ENCODE measurements at regions not wholly inside any gene's neighbourhood (a gene's known extent, or its start where the extent isn't known, plus 50 kb on each side); places are given as distances from the start of the nearest gene placed in this dataset.

DNA sequence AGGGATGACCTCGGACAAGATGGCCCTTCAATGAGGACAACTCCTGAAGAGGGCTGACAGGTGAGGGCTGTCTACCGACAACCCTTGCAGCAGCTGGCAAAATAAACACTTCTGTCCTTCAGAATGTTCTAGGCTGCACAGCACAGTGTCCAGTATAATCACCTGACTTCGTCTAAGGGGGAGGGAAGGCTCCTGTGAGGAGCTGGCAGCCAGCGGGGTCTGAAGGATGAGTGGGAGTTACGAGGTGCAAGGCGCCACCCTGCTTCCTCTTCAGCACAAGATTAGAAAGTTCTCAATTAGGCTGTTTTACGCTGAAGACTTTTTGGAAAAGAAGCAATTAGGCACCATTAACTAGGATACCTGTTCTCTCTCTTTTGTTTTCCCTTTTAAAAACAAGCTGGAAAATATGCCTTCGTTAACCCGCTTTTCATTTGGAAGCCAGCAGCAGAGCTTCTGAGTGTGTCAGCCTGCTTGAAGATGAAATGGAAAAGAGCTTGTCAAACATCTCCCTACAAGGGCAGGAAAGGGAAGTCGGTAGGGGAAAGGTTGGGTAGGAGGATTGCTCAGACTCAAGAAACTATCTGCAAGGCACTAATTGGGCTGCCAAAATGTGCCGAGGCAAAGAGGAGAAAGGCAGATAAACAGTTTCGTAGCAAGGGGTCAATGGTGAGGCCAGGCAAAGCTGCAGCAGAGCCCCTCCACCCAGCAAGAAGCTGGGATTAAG is 592.2 kb upstream of the CADM1 start:
- Histone ChIP-seq H3K36me3 (no peaks in the 10 kb centered on the region), H3K4me1 (no peaks in the 10 kb centered on the region), H3K27ac (no peak overlapping the region), H3K9me3 (no peaks in the 10 kb centered on the region), H3K4me3 (no peak overlapping the region), H3K27me3 (no peaks in the 10 kb centered on the region)
- intact Hi-C loops (cut with DNase I) = no loop called here
- ATAC-seq (peak; percentile 41), DNase-seq (no peak)
- TF ChIP-seq, protein P1, sequence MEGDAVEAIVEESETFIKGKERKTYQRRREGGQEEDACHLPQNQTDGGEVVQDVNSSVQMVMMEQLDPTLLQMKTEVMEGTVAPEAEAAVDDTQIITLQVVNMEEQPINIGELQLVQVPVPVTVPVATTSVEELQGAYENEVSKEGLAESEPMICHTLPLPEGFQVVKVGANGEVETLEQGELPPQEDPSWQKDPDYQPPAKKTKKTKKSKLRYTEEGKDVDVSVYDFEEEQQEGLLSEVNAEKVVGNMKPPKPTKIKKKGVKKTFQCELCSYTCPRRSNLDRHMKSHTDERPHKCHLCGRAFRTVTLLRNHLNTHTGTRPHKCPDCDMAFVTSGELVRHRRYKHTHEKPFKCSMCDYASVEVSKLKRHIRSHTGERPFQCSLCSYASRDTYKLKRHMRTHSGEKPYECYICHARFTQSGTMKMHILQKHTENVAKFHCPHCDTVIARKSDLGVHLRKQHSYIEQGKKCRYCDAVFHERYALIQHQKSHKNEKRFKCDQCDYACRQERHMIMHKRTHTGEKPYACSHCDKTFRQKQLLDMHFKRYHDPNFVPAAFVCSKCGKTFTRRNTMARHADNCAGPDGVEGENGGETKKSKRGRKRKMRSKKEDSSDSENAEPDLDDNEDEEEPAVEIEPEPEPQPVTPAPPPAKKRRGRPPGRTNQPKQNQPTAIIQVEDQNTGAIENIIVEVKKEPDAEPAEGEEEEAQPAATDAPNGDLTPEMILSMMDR (IDR thresholded peaks at IDR 0.05) = no peak

DNA sequence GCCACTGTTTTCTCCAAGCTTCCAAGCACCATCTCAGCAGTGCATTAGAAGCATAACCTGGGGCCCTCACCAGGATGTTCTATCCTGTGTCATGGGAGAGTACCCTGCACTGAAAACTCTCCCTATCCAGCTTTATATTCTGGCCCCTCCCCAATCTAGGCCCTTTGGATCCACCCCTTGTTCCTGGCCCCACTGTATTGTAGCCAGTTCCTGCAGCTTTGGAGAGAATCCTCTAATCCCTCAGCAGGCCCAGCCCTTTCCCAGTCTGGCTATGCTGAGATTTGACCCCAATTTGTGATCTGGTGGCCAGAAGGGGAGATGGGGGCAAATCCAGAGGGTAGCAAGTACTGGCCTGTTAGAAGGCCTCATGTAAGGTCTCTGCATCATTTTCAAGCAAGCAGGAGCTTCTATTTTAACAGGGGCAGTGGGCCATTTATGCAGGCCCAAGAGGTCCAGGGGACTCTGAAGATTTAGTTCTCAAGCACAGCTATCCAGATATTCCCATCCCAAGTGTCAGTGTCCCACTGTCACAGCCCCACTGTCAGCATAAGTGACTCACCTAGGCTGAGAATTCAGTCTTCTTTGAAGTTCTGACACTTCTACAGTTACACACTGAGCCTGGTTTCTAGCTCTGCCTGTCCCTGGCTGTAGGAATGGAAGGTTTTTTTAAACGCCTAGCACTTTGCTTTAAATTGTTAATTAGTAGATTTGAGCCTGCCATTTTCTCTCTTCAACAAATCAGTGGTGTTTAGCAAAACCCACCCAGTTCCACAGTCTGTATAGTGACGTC is 589.5 kb upstream of the CADM1 start:
- TF ChIP-seq, protein P1 (IDR thresholded peaks at IDR 0.05) = no peak
- no peaks in the 10 kb centered on the region for H3K9me3 ChIP-seq
- ATAC-seq = no peak
- no peaks in the 10 kb centered on the region for H3K27me3 ChIP-seq
- H3K27ac ChIP-seq = no peak overlapping the region
- H3K4me3 ChIP-seq = no peak overlapping the region
- H3K36me3 ChIP-seq = no peaks in the 10 kb centered on the region
- intact Hi-C loops (cut with DNase I) = loop anchor here in 1 of 2 donors (2.0 kb wide), 1 partner anchor 45 kb away; no protein-coding TSS in a partner anchor
- no peak for DNase-seq
- no peaks in the 10 kb centered on the region for H3K4me1 ChIP-seq

DNA sequence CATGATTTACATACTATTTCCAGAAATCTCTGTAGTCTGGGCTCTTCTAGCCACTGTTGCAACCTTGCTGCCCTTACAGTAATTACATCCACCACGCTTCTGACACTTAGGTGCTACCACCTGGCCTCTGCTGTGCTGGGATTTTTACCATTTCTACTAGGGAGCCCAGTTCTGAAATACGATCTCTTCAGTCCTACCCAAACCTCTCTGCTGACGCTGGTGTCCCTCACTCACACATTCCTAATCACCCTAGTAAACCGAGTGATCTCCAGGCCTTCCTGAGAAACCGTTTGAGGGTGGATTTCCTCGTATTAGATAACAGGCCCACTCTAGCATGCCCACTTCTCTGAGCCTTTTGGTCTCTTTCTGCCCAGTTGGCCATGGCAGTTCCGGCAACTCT is 588.9 kb upstream of the CADM1 start:
- TF ChIP-seq, protein P1 (IDR thresholded peaks at IDR 0.05) = no peak
- DNase-seq = no peak
- Histone ChIP-seq H3K4me1 (no peaks in the 10 kb centered on the region), H3K27ac (no peak overlapping the region), H3K36me3 (no peaks in the 10 kb centered on the region), H3K27me3 (no peaks in the 10 kb centered on the region), H3K4me3 (no peak overlapping the region), H3K9me3 (no peaks in the 10 kb centered on the region)
- intact Hi-C loops (cut with DNase I) = no loop called here
- no peak for ATAC-seq

DNA sequence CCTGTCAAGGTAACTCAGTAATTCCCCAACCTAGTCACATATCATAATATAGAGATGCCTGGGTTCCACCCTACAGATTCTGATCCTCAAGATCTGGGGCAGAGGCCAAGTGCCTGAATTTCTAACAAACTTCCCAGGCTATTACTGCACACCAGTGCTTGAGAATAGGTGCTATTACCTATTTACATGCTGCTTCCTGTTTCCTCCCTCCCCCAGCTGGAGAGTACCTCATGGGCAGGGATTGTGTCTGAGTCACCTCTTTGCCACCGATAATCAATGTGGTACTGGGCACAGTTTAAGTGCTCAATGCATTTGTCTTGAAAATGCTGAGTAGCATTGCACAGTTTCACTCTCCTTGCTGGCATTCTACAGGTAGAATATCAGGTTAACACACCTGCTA is 582.2 kb upstream of the CADM1 start:
- TF ChIP-seq, protein P1 (IDR thresholded peaks at IDR 0.05) = no peak
- ATAC-seq (peak; percentile 33), DNase-seq (no peak)
- no peaks in the 10 kb centered on the region for H3K9me3 ChIP-seq
- no peaks in the 10 kb centered on the region for H3K36me3 ChIP-seq
- H3K4me3 ChIP-seq = no peak overlapping the region
- H3K27ac ChIP-seq = no peak overlapping the region
- intact Hi-C loops (cut with DNase I) = no loop called here
- H3K27me3 ChIP-seq = peaks cover 0 to 6% of the 10 kb centered on the region in 2 donors
- H3K4me1 ChIP-seq = no peaks in the 10 kb centered on the region

DNA sequence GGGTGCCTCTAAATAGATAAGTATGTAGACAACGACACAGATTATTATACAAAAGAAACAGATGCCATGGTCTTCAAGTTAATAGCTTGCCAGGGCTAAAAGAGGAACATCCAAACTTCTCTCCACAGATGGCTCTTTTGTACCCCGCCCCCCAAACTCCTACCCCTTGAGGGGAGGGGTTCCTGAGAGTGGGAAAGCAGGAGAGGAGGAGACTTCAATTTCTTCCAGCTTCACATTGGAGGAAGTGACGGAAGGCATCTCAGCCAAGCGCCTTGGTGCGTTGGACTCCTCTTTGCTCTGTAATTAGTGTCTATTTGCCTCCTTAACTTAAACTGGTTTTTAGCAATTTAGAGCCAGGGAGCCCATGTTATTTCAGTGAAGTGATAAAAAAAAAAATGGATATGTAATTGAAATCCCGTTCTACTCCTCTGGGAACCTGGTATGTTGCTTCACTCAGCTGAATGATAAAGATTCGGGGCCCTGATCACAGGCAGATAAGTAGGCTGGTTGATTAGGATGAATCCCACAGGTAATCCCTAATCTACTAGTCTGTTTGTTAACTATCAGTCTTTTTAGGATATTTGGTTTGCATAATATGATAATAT is 580.9 kb upstream of the CADM1 start:
- no peaks in the 10 kb centered on the region for H3K4me1 ChIP-seq
- intact Hi-C loops (cut with DNase I) = no loop called here
- TF ChIP-seq, protein P1 (IDR thresholded peaks at IDR 0.05) = no peak
- ATAC-seq (no peak), DNase-seq (no peak)
- no peak overlapping the region for H3K27ac ChIP-seq
- H3K9me3 ChIP-seq = no peaks in the 10 kb centered on the region
- H3K4me3 ChIP-seq = no peak overlapping the region
- H3K36me3 ChIP-seq = no peaks in the 10 kb centered on the region
- peaks cover 0 to 6% of the 10 kb centered on the region in 2 donors for H3K27me3 ChIP-seq
